Spleen (tissue), 11 donors: ENCODE measurements at regions not wholly inside any gene's neighbourhood (a gene's known extent, or its start where the extent isn't known, plus 50 kb on each side); places are given as distances from the start of the nearest gene placed in this dataset.

Experiments
- DNase-seq: peaks from one replicate; pipeline ENCODE4 v3.0.0-alpha.2; 2020
- H3K27ac ChIP-seq, 8 donors: fragments of 200-600 bp; sonication (generic) in 7 of 8; 1 replicate in 4 of 8; 2 replicates in 4 of 8; pipeline versions ENCODE4 v1.5.0 to v1.8.0; 2016 to 2021; ENCODE audit warnings: inconsistent platforms in 4 of 8, mild to moderate bottlenecking in 4 of 8, moderate library complexity in 1 of 8
- H3K27me3 ChIP-seq, 7 donors: fragments of 200-600 bp; sonication (generic) in 6 of 7; replicated peaks in 1 of 7; 1 replicate in 4 of 7; 2 replicates in 3 of 7; pipeline versions ENCODE4 v1.5.0 to v1.8.0; 2016 to 2021; ENCODE audit warnings: inconsistent platforms in 3 of 7, mild to moderate bottlenecking in 1 of 7
- H3K36me3 ChIP-seq, 6 donors: fragments of 200-600 bp; sonication (generic) in 5 of 6; 1 replicate in 4 of 6; 2 replicates in 2 of 6; pipeline versions ENCODE4 v1.5.0 to v1.8.0; 2016 to 2021; ENCODE audit warnings: inconsistent platforms in 2 of 6
- H3K4me1 ChIP-seq, 6 donors: fragments of 200-600 bp; sonication (generic) in 5 of 6; 1 replicate in 3 of 6; 2 replicates in 3 of 6; pipeline versions ENCODE4 v1.5.0 to v1.8.0; 2016 to 2021; ENCODE audit warnings: inconsistent platforms in 3 of 6
- H3K4me3 ChIP-seq, 8 donors: fragments of 200-600 bp; sonication (generic) in 7 of 8; 1 replicate in 4 of 8; 2 replicates in 4 of 8; pipeline versions ENCODE4 v1.5.0 to v1.8.0; 2016 to 2021; ENCODE audit warnings: inconsistent platforms in 4 of 8, mild to moderate bottlenecking in 4 of 8, moderate library complexity in 2 of 8
- H3K9me3 ChIP-seq, 8 donors: fragments of 200-600 bp; sonication (generic) in 7 of 8; 1 replicate in 4 of 8; 2 replicates in 4 of 8; pipeline versions ENCODE4 v1.5.0 to v1.8.0; 2016 to 2021; ENCODE audit warnings: inconsistent platforms in 4 of 8
- POLR2A ChIP-seq, 3 donors: fragments of 450-650 bp; IDR thresholded peaks; one replicate each; pipeline ENCODE4 v1.5.1; 2017; ENCODE audit warnings: antibody characterized with exemption in 3 of 3, mild to moderate bottlenecking in 1 of 3
- POLR2AphosphoS5 ChIP-seq, 3 donors: sonication (generic); formaldehyde crosslinking; IDR thresholded peaks; one replicate each; pipeline ENCODE4 v1.5.1; 2017; ENCODE audit warnings: antibody characterized with exemption in 3 of 3
- WGBS, 5 donors: extraction: QIAGEN DNeasy Blood & Tissue Kit in 3 of 5; methylation state at CpG; one replicate each; pipeline versions ENCODE4 v1.1.5 to v1.1.7; 2013 to 2018; 5-methylcytosine and 5-hydroxymethylcytosine counted together
- intact Hi-C: fragments of 100-400 bp; cut with DNase I; formaldehyde crosslinking; loops from one replicate; pipeline ENCODE4 v1.15.0; 2023; ENCODE audit warnings: low total_unique reads
- TF ChIP-seq, protein P1 (sequence below), 11 experiments: fragments of 200-600 bp in 7 of 11; fragments of 450-650 bp in 4 of 11; sonication (generic) in 4 of 11; IDR thresholded peaks in 8 of 11; conservative IDR thresholded peaks in 3 of 11; 1 replicate in 7 of 11; 2 replicates in 4 of 11; pipeline versions ENCODE4 v1.4.0 to v1.8.0; 2016 to 2021; ENCODE audit warnings: antibody characterized with exemption in 11 of 11, inconsistent platforms in 4 of 11, mild to moderate bottlenecking in 1 of 11
- donor health status: healthy with polysubstance abuse.
- donor health status: DM: no; HTN: no; CAD: no; lungs with moderate emphysema.
- donor health status: DM: no; HTN: no; CAD: no.
- donor health status: Bipolar disorder and iron deficiency.
- donor health status: healthy.
- donor health status: DM: no; HTN: no; CAD: no.
- donor health status: DM: yes; HTN: yes; CAD: no.

DNA sequence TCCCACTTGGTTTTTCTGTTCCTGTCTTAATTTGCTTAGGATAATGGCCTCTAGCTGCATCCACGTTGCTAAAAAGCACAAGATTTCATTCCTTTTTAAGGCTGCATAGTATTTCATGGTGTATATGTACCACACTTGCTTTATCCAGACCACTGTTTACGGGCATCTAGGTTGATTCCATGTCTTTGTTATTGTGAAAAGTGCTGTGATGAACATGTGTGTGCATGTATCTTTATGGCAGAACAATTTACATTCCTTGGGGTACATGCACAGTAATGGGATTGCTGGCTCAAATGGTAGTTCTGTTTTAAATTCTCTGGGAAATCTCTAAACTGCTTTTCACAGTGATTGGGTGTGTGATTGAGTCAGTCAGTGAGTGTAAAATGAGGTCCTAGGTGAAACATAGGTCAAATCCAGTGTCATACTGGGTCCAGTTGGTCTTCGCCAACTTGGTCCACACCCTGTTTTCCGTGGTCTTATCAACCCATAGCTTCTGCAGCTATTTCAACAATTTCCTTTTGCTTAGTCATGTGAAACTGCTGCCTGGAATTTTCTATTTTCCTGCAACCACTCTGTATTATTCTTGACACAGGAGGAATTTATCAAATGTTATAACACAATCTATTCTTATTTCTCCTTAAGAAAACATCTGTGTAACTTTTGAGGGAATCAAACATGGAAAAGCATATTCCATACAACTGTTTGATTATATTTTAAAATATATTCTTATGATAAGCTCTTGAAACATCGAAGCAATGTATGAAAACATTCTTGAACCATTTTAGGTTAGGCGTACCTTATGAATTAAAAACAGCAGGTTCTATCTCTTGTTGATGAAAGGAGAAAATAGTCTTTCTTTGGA, 82.9 kb downstream of the ADCYAP1 start:
- intact Hi-C loops, result no loop called here
- Histone ChIP-seq H3K4me3 (no peak overlapping the region), H3K27ac (no peak overlapping the region), H3K9me3 (peaks cover 0 to 6% (median 0%) of the 10 kb centered on the region in 8 donors), H3K27me3 (peaks cover 0 to 7% (median 0%) of the 10 kb centered on the region in 7 donors), H3K36me3 (no peaks in the 10 kb centered on the region), H3K4me1 (no peaks in the 10 kb centered on the region)
- DNase-seq, result no peak
- 58 to 68% (median 59%) methylated on average over 6 of the region's 6 CpGs for WGBS, 5 donors
- TF ChIP-seq POLR2AphosphoS5 (IDR thresholded peaks at IDR 0.05) (no peak), POLR2A (IDR thresholded peaks at IDR 0.05) (no peak)
- TF ChIP-seq, protein P1, sequence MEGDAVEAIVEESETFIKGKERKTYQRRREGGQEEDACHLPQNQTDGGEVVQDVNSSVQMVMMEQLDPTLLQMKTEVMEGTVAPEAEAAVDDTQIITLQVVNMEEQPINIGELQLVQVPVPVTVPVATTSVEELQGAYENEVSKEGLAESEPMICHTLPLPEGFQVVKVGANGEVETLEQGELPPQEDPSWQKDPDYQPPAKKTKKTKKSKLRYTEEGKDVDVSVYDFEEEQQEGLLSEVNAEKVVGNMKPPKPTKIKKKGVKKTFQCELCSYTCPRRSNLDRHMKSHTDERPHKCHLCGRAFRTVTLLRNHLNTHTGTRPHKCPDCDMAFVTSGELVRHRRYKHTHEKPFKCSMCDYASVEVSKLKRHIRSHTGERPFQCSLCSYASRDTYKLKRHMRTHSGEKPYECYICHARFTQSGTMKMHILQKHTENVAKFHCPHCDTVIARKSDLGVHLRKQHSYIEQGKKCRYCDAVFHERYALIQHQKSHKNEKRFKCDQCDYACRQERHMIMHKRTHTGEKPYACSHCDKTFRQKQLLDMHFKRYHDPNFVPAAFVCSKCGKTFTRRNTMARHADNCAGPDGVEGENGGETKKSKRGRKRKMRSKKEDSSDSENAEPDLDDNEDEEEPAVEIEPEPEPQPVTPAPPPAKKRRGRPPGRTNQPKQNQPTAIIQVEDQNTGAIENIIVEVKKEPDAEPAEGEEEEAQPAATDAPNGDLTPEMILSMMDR (IDR thresholded peaks at IDR 0.05 in 8 of 11, conservative IDR thresholded peaks at IDR 0.05 in 3 of 11), result no peak

DNA sequence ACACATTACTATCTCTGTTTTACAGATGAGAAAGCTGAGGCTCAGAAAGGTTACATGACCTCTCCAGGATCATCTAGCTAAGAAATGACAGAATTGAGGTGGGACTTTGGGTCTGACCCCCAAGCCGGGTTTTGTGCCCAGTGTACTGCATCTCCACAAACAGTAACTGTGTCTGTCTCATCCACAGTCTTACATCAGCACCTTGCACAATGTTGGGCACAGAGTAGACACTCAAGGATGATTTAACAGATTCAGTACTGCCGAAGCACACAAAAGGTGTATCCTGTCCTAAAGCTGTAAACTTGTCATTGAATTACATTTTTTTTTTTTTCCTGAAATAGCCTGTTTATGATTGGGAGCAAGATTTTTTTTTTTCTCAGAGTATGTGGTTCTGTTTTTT, 84.8 kb downstream of the ADCYAP1 start:
- no peak for TF ChIP-seq POLR2AphosphoS5 (IDR thresholded peaks at IDR 0.05)
- TF ChIP-seq POLR2A (IDR thresholded peaks at IDR 0.05), result no peak
- TF ChIP-seq, protein P1 (IDR thresholded peaks at IDR 0.05 in 8 of 11, conservative IDR thresholded peaks at IDR 0.05 in 3 of 11), result no peak
- DNase-seq, result no peak
- Histone ChIP-seq H3K4me3 (no peak overlapping the region), H3K36me3 (no peaks in the 10 kb centered on the region), H3K9me3 (peaks cover 0 to 21% (median 0%) of the 10 kb centered on the region in 8 donors), H3K27me3 (peaks cover 0 to 7% (median 0%) of the 10 kb centered on the region in 7 donors), H3K27ac (no peak overlapping the region), H3K4me1 (no peaks in the 10 kb centered on the region)
- 55 to 76% (median 64%) methylated on average over 2 of the region's 2 CpGs for WGBS, 5 donors
- intact Hi-C loops, result no loop called here

DNA sequence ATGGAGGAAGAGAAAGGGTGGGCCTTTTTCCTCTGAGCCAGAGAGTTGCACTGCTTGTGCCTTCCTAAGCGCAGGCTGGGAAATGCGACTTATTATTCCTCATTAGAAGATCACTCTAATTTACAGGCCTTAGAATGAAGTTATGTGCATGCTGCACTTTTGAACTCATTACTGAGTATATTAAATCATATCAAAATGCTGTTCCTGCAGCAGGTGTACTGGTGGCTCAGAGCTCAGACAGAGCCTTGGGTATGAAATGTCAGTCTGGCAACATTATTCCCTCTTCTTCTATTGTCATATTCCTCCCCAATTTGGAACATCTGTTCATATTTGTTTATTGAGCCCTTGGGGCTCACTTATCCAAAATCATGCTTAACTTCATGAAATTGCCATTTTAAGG, 85.5 kb downstream of the ADCYAP1 start:
- intact Hi-C loops, result no loop called here
- Histone ChIP-seq H3K27me3 (peaks cover 0 to 7% (median 0%) of the 10 kb centered on the region in 7 donors), H3K36me3 (no peaks in the 10 kb centered on the region), H3K27ac (no peak overlapping the region), H3K9me3 (peaks cover 0 to 21% (median 0%) of the 10 kb centered on the region in 8 donors), H3K4me3 (no peak overlapping the region), H3K4me1 (no peaks in the 10 kb centered on the region)
- no peak for DNase-seq
- no peak for TF ChIP-seq POLR2AphosphoS5 (IDR thresholded peaks at IDR 0.05)
- WGBS, 5 donors, result 84 to 100% (median 96%) methylated on average over 2 of the region's 2 CpGs

DNA sequence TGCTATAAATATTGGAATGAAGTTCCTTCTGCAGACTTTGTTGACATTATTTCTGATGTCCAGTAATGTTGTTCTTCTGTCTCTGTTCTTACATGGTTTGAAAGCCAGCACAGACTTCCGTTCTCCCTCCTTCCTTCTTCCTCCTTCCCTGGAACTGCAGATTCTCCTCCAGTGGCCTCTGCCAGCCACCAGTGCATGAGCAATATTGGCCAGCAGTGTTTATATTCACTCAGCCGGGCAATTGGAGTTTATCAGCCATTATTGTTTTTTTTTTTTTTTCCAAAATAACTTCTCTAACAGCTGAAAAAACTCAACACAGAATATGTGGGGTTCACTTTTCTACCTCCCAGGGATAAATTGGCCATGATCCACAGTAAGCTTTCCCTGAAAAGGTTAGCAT, 86.8 kb downstream of the ADCYAP1 start:
- WGBS, 5 donors, result 67 to 89% (median 79%) methylated on average over 2 of the region's 2 CpGs
- H3K9me3 ChIP-seq, result peaks cover 0 to 21% (median 0%) of the 10 kb centered on the region in 8 donors
- TF ChIP-seq POLR2A (IDR thresholded peaks at IDR 0.05) (no peak), POLR2AphosphoS5 (IDR thresholded peaks at IDR 0.05) (no peak)
- TF ChIP-seq, protein P1 (IDR thresholded peaks at IDR 0.05 in 8 of 11, conservative IDR thresholded peaks at IDR 0.05 in 3 of 11), result no peak
- peaks cover 0 to 7% (median 0%) of the 10 kb centered on the region in 7 donors for H3K27me3 ChIP-seq
- intact Hi-C loops, result no loop called here
- no peaks in the 10 kb centered on the region for H3K4me1 ChIP-seq
- no peak overlapping the region for H3K4me3 ChIP-seq
- H3K36me3 ChIP-seq, result no peaks in the 10 kb centered on the region
- H3K27ac ChIP-seq, result no peak overlapping the region
- no peak for DNase-seq
